ENCODE measurements at regions not wholly inside any gene's neighbourhood (a gene's known extent, or its start where the extent isn't known, plus 50 kb on each side); places are given as distances from the start of the nearest gene placed in this dataset.

- TF ChIP-seq CREB1 (IDR thresholded peaks at IDR 0.05) (no peak), JUN (IDR thresholded peaks at IDR 0.05; ENCODE audit: low read depth, low read length) (no peak), SUZ12 (IDR thresholded peaks at IDR 0.05; ENCODE audit: low read length) (no peak), CTCF (IDR thresholded peaks at IDR 0.05; ENCODE audit: control extremely low read depth in 1 of 3, insufficient read depth in 1 of 3, low read depth in 1 of 3, low read length in 3 of 3) (no peak)
These were observed 51.3 kb downstream of the TET3 start for GRCh38 chr2:74036010-74036409.
